ENCODE measurements at regions not wholly inside any gene's neighbourhood (a gene's known extent, or its start where the extent isn't known, plus 50 kb on each side); places are given as distances from the start of the nearest gene placed in this dataset.

- DNase-seq = no peak
These were observed 622.3 kb upstream of the PLXNA2 start for GRCh38 chr1:208866386-208866955.

GRCh38 chr1:208868554-208868953 is 624.4 kb upstream of the PLXNA2 start:
- DNase-seq = no peak

- DNase-seq = no peak
These were observed 630.7 kb upstream of the PLXNA2 start for GRCh38 chr1:208874915-208875314.

- no peak for DNase-seq
These were observed 634.8 kb upstream of the PLXNA2 start for GRCh38 chr1:208879022-208879421.

- no peak for DNase-seq
These were observed 636.4 kb upstream of the PLXNA2 start for GRCh38 chr1:208880433-208881100.

GRCh38 chr1:208885060-208885459 is 640.9 kb upstream of the PLXNA2 start:
- DNase-seq = no peak

- no peak for DNase-seq
These were observed 641.5 kb upstream of the PLXNA2 start for GRCh38 chr1:208885650-208886049.

GRCh38 chr1:208888376-208888775 is 644.2 kb upstream of the PLXNA2 start:
- no peak for DNase-seq

GRCh38 chr1:208892147-208892546 is 648.0 kb upstream of the PLXNA2 start:
- no peak for DNase-seq

- DNase-seq = no peak
These were observed 649.1 kb upstream of the PLXNA2 start for GRCh38 chr1:208893251-208893650.

- no peak for DNase-seq
These were observed 651.0 kb upstream of the PLXNA2 start for GRCh38 chr1:208895181-208895580.

GRCh38 chr1:208895820-208896219 is 651.6 kb upstream of the PLXNA2 start:
- DNase-seq = no peak

GRCh38 chr1:208896768-208897167 is 652.6 kb upstream of the PLXNA2 start:
- no peak for DNase-seq

GRCh38 chr1:208899438-208899837 is 655.3 kb upstream of the PLXNA2 start:
- DNase-seq = no peak

GRCh38 chr1:208903251-208903905 is 659.2 kb upstream of the PLXNA2 start:
- DNase-seq = no peak

- DNase-seq = no peak
These were observed 663.6 kb upstream of the PLXNA2 start for GRCh38 chr1:208907790-208908189.

GRCh38 chr1:208909011-208909984 is 665.1 kb upstream of the PLXNA2 start:
- no peak for DNase-seq

GRCh38 chr1:208910161-208910560 is 666.0 kb upstream of the PLXNA2 start:
- no peak for DNase-seq

- no peak for DNase-seq
These were observed 666.2 kb upstream of the CAMK1G start for GRCh38 chr1:208917281-208917680.

GRCh38 chr1:208917723-208918122 is 665.8 kb upstream of the CAMK1G start:
- DNase-seq = no peak

GRCh38 chr1:208918160-208918559 is 665.4 kb upstream of the CAMK1G start:
- no peak for DNase-seq

GRCh38 chr1:208919371-208919770 is 664.1 kb upstream of the CAMK1G start:
- DNase-seq = no peak

GRCh38 chr1:208921259-208921658 is 662.3 kb upstream of the CAMK1G start:
- no peak for DNase-seq

All from activated gamma-delta T cell treated with Interleukin-2 at 50 U/mL for 16 hours (primary cell).